SU-DHL-6 (cell line): ENCODE measurements at regions not wholly inside any gene's neighbourhood (a gene's known extent, or its start where the extent isn't known, plus 50 kb on each side); places are given as distances from the start of the nearest gene placed in this dataset.

Experiments used
- H2AFZ ChIP-seq: fragments of 200-600 bp; sonication (generic); 2 replicates; pipeline ENCODE4 v1.6.1; 2014; ENCODE audit warnings: low read depth, mild to moderate bottlenecking, moderate library complexity, mixed read lengths, antibody characterized with exemption, low read length; ENCODE audit not compliant: severe bottlenecking
- H3F3A ChIP-seq: fragments of 200-600 bp; shearing (Covaris generic); 2 replicates; pipeline ENCODE4 v1.6.0; 2016; ENCODE audit warnings: antibody characterized with exemption, mild to moderate bottlenecking; ENCODE audit not compliant: insufficient read depth
- H3K27ac ChIP-seq: fragments of 200-600 bp; sonication (generic); 2 replicates; pipeline ENCODE4 v1.5.1; 2016; ENCODE audit warnings: low read depth, mild to moderate bottlenecking, low read length, moderate library complexity, mixed read lengths
- H3K27me3 ChIP-seq: fragments of 200-600 bp; sonication (generic), shearing (Covaris generic); 2 replicates; pipeline ENCODE4 v1.6.0; 2014; ENCODE audit warnings: mild to moderate bottlenecking, low read length
- H3K36me3 ChIP-seq: fragments of 200-600 bp; sonication (generic); 2 replicates; pipeline ENCODE4 v1.6.1; 2014; ENCODE audit warnings: mild to moderate bottlenecking, low read length, mixed read lengths
- H3K4me2 ChIP-seq: fragments of 300-600, 200-600 bp; shearing (Covaris generic), sonication (generic); 2 replicates; pipeline ENCODE4 v1.6.0; 2014; ENCODE audit warnings: low read length, low read depth, mild to moderate bottlenecking; ENCODE audit not compliant: poor library complexity, severe bottlenecking
- H3K4me3 ChIP-seq: fragments of 200-600 bp; sonication (generic); 2 replicates; pipeline ENCODE4 v1.5.1; 2014; ENCODE audit warnings: antibody characterized with exemption, low read length, mild to moderate bottlenecking, mixed read lengths; ENCODE audit not compliant: insufficient read depth, poor library complexity, severe bottlenecking
- H3K79me2 ChIP-seq: fragments of 200-600 bp; sonication (generic); 2 replicates; pipeline ENCODE4 v1.6.1; 2014; ENCODE audit warnings: mild to moderate bottlenecking, low read length, moderate library complexity; ENCODE audit not compliant: insufficient read depth
- H3K9ac ChIP-seq: fragments of 200-600 bp; sonication (generic); 2 replicates; pipeline ENCODE4 v1.7.0; 2014; ENCODE audit warnings: mild to moderate bottlenecking, low read length
- H3K9me2 ChIP-seq: fragments of 200-600 bp; sonication (generic); replicated peaks from 2 replicates; pipeline ENCODE4 v1.6.1; 2014; ENCODE audit warnings: low read length; ENCODE audit not compliant: insufficient read depth
- H3K9me3 ChIP-seq: fragments of 200-600 bp; sonication (generic); 2 replicates; pipeline ENCODE4 v1.6.1; 2014; ENCODE audit warnings: low read length, mixed read lengths; ENCODE audit not compliant: insufficient read depth
- H4K20me1 ChIP-seq: fragments of 200-600 bp; sonication (generic); 2 replicates; pipeline ENCODE4 v1.6.1; 2014; ENCODE audit warnings: low read depth, mild to moderate bottlenecking, antibody characterized with exemption, low read length, moderate library complexity, mixed read lengths
- CTCF ChIP-seq: fragments of 200-600 bp; sonication (generic); IDR thresholded peaks from one replicate; pipeline ENCODE4 v1.5.1; 2017; ENCODE audit warnings: antibody characterized with exemption, mild to moderate bottlenecking, low read length, moderate library complexity; ENCODE audit not compliant: insufficient read depth, poor library complexity, severe bottlenecking
- EZH2phosphoT487 ChIP-seq: fragments of 200-600 bp; sonication (generic), shearing (Covaris generic); conservative IDR thresholded peaks from 2 replicates; pipeline ENCODE4 v1.6.1; 2018; ENCODE audit warnings: mild to moderate bottlenecking, antibody characterized with exemption, low read length, moderate library complexity, mixed read lengths

- no peaks in the 10 kb centered on the region for H3K79me2 ChIP-seq
- no peak overlapping the region for H3K4me2 ChIP-seq
- no peaks in the 10 kb centered on the region for H3F3A ChIP-seq
- TF ChIP-seq CTCF = no peak
- TF ChIP-seq EZH2phosphoT487 = no peak
- no peak overlapping the region for H3K27ac ChIP-seq
- H3K9me3 ChIP-seq = no peaks in the 10 kb centered on the region
- H3K9ac ChIP-seq = no peak overlapping the region
- H2AFZ ChIP-seq = no peak overlapping the region
- no peaks in the 10 kb centered on the region for H3K36me3 ChIP-seq
- no peaks in the 10 kb centered on the region for H3K9me2 ChIP-seq
- no peak overlapping the region for H3K4me3 ChIP-seq
- no peaks in the 10 kb centered on the region for H3K27me3 ChIP-seq
- no peaks in the 10 kb centered on the region for H4K20me1 ChIP-seq
Observed at GRCh38 chr7:46126675-46127300, 205.7 kb upstream of the IGFBP3 start.

GRCh38 chr7:46123756-46124343 is 202.8 kb upstream of the IGFBP3 start:
- Histone ChIP-seq H2AFZ (no peak overlapping the region), H3K79me2 (no peaks in the 10 kb centered on the region), H4K20me1 (no peaks in the 10 kb centered on the region), H3K36me3 (no peaks in the 10 kb centered on the region), H3K27me3 (no peaks in the 10 kb centered on the region), H3K9ac (no peak overlapping the region), H3K4me2 (no peak overlapping the region), H3K4me3 (no peak overlapping the region), H3K9me2 (no peaks in the 10 kb centered on the region), H3F3A (no peaks in the 10 kb centered on the region), H3K9me3 (no peaks in the 10 kb centered on the region), H3K27ac (no peak overlapping the region)
- TF ChIP-seq CTCF (no peak), EZH2phosphoT487 (no peak)

GRCh38 chr7:46115410-46115809 is 194.3 kb upstream of the IGFBP3 start:
- Histone ChIP-seq H3K27me3 (0 out of 2 replicates have a peak, but pooled peaks cover 3% of the 10 kb centered on the region), H2AFZ (no peak overlapping the region), H3K79me2 (no peaks in the 10 kb centered on the region), H3K9me3 (no peaks in the 10 kb centered on the region), H3K27ac (no peak overlapping the region), H3F3A (no peaks in the 10 kb centered on the region), H3K36me3 (no peaks in the 10 kb centered on the region), H3K9ac (no peak overlapping the region), H3K4me2 (no peak overlapping the region), H4K20me1 (no peaks in the 10 kb centered on the region), H3K4me3 (no peak overlapping the region), H3K9me2 (no peaks in the 10 kb centered on the region)
- TF ChIP-seq CTCF (no peak), EZH2phosphoT487 (no peak)
